ENCODE measurements at regions not wholly inside any gene's neighbourhood (a gene's known extent, or its start where the extent isn't known, plus 50 kb on each side); places are given as distances from the start of the nearest gene placed in this dataset.
"Not testable (repeated sequence)": the region's sequence is repeated elsewhere in the genome, so short reads cannot be mapped to it uniquely, and the experiment has no call there.

DNA sequence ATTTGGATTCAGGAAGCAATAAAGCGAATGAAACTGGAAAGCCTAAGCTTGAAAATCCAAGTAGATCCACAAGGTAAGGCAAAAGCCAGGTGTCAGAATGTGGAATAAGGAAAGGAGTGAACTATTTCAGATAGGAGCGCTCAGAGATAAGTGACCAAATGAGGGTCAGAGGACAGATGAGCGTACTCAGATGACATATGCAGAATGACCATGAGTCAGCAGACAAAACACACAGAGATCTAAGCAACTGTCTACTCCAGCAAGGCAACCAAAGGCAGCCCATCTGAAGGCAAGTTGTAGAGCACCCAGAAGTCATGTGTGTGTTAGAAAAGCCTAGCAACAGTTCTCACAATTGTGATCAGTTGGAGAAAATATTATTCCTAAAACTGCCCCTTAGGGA, 548.4 kb upstream of the FSHR start:
- TF ChIP-seq, protein P1, sequence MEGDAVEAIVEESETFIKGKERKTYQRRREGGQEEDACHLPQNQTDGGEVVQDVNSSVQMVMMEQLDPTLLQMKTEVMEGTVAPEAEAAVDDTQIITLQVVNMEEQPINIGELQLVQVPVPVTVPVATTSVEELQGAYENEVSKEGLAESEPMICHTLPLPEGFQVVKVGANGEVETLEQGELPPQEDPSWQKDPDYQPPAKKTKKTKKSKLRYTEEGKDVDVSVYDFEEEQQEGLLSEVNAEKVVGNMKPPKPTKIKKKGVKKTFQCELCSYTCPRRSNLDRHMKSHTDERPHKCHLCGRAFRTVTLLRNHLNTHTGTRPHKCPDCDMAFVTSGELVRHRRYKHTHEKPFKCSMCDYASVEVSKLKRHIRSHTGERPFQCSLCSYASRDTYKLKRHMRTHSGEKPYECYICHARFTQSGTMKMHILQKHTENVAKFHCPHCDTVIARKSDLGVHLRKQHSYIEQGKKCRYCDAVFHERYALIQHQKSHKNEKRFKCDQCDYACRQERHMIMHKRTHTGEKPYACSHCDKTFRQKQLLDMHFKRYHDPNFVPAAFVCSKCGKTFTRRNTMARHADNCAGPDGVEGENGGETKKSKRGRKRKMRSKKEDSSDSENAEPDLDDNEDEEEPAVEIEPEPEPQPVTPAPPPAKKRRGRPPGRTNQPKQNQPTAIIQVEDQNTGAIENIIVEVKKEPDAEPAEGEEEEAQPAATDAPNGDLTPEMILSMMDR (IDR thresholded peaks at IDR 0.05): no peak
- Histone ChIP-seq H3K27ac (no peak overlapping the region), H3K27me3 (no peaks in the 10 kb centered on the region), H3K9me3 (no peaks in the 10 kb centered on the region), H3K36me3 (no peaks in the 10 kb centered on the region), H3K4me3 (no peak overlapping the region), H3K4me1 (no peaks in the 10 kb centered on the region)
- DNase-seq: no peak
- no peak for ATAC-seq
- intact Hi-C loops (cut with DNase I): no loop called here

- H3K27ac ChIP-seq: no peak overlapping the region
- no peak for DNase-seq
- no peak overlapping the region for H3K4me3 ChIP-seq
- no peaks in the 10 kb centered on the region for H3K36me3 ChIP-seq
- H3K4me1 ChIP-seq: no peaks in the 10 kb centered on the region
- no peaks in the 10 kb centered on the region for H3K9me3 ChIP-seq
- intact Hi-C loops (cut with DNase I): no loop called here
- no peak for ATAC-seq
- H3K27me3 ChIP-seq: no peaks in the 10 kb centered on the region
- TF ChIP-seq, protein P1 (IDR thresholded peaks at IDR 0.05): no peak
These were observed 539.6 kb upstream of the FSHR start for GRCh38 chr2:49693961-49694360.

DNA sequence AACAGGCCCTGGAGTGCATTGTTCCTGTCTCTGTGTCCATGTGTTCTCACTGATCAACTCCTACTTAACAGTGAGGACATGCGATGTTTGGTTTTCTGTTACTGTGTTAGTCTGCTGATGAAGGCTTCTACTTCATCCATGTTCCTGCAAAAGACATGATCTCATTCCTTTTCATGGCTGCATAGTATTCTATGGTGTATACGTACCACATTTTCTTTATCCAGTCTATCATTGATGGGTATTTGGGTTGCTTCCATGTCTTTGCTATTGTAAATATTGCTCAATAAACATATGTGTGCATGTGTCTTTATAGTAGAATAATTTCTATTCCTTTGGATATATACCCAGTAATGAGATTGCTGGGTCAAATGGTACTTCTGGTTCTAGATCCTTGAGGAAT, 537.7 kb upstream of the FSHR start:
- intact Hi-C loops (cut with DNase I); ATAC-seq; H3K27ac ChIP-seq: not testable (repeated sequence)

GRCh38 chr2:49687918-49688317, 533.6 kb upstream of the FSHR start:
- H3K36me3 ChIP-seq: no peaks in the 10 kb centered on the region
- DNase-seq: no peak
- no peaks in the 10 kb centered on the region for H3K4me1 ChIP-seq
- no peaks in the 10 kb centered on the region for H3K9me3 ChIP-seq
- H3K4me3 ChIP-seq: no peak overlapping the region
- intact Hi-C loops (cut with DNase I): no loop called here
- no peak overlapping the region for H3K27ac ChIP-seq
- ATAC-seq: no peak
- no peaks in the 10 kb centered on the region for H3K27me3 ChIP-seq
- TF ChIP-seq, protein P1 (IDR thresholded peaks at IDR 0.05): peak; percentile 35

More for the DNA sequence above, 537.7 kb upstream of the FSHR start:
- H3K27me3 ChIP-seq, H3K4me1 ChIP-seq, H3K36me3 ChIP-seq, H3K4me3 ChIP-seq, H3K9me3 ChIP-seq, DNase-seq: not testable (repeated sequence)

DNA sequence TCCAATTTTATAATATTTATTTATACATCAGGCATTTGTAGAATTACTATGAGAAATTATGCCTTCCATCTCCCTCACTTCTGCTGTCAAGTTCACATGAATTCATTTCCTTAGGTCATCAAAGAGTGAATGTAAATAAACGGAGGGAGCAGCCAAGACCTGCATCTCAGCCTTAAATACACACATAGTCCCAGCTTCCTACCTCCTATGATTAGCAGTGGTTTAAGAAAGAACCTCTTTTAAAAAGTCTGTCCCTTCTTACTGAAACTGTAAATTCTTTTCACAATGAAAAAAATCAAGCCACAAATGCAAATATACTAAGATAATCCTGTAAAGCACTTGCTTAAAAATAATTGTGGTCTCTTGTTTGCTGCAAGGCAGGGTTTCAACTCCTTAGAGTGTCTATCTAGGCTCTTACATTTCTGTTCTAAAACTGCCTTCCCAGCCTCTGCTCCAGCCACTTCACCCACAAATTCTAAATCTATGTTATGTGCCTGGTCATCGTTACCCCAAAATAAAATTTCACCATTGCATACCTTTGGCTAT, 532.7 kb upstream of the FSHR start:
- DNase-seq (no peak), ATAC-seq (no peak)
- TF ChIP-seq, protein P1 (IDR thresholded peaks at IDR 0.05): no peak
- Histone ChIP-seq H3K4me3 (no peak overlapping the region), H3K9me3 (no peaks in the 10 kb centered on the region), H3K4me1 (no peaks in the 10 kb centered on the region), H3K27ac (no peak overlapping the region), H3K27me3 (no peaks in the 10 kb centered on the region), H3K36me3 (no peaks in the 10 kb centered on the region)
- intact Hi-C loops (cut with DNase I): no loop called here

DNA sequence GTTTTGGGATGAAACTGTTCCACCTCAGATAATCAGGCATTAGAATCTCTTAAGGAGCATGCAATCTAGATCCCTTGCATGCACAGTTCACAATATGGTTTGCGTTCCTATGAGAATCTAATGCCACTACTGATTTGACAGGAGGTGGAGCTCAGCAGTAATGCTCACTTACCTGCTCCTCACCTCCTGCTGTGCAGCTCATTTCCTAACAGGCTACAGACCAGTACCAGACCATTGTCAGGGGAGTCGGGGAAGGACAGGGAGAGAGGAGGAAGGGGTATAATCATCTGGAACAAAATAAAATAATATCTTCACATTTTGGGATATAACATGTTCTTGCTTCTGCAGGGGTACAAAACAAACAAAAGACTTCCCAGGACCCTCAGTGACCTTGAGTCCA, 532.0 kb upstream of the FSHR start:
- no peaks in the 10 kb centered on the region for H3K36me3 ChIP-seq
- H3K4me1 ChIP-seq: no peaks in the 10 kb centered on the region
- H3K9me3 ChIP-seq: no peaks in the 10 kb centered on the region
- TF ChIP-seq, protein P1 (IDR thresholded peaks at IDR 0.05): no peak
- no peak overlapping the region for H3K27ac ChIP-seq
- ATAC-seq (no peak), DNase-seq (no peak)
- intact Hi-C loops (cut with DNase I): no loop called here
- H3K4me3 ChIP-seq: no peak overlapping the region
- H3K27me3 ChIP-seq: no peaks in the 10 kb centered on the region

Data from upper lobe of right lung (tissue), 1 donor.